Germinal center (tissue), 1 donor: ENCODE measurements at regions not wholly inside any gene's neighbourhood (a gene's known extent, or its start where the extent isn't known, plus 50 kb on each side); places are given as distances from the start of the nearest gene placed in this dataset.

ENCODE experiments used
- DNase-seq: peaks from one replicate; pipeline ENCODE4 v3.0.0; 2012; ENCODE audit warnings: mixed read lengths, low spot score

DNA sequence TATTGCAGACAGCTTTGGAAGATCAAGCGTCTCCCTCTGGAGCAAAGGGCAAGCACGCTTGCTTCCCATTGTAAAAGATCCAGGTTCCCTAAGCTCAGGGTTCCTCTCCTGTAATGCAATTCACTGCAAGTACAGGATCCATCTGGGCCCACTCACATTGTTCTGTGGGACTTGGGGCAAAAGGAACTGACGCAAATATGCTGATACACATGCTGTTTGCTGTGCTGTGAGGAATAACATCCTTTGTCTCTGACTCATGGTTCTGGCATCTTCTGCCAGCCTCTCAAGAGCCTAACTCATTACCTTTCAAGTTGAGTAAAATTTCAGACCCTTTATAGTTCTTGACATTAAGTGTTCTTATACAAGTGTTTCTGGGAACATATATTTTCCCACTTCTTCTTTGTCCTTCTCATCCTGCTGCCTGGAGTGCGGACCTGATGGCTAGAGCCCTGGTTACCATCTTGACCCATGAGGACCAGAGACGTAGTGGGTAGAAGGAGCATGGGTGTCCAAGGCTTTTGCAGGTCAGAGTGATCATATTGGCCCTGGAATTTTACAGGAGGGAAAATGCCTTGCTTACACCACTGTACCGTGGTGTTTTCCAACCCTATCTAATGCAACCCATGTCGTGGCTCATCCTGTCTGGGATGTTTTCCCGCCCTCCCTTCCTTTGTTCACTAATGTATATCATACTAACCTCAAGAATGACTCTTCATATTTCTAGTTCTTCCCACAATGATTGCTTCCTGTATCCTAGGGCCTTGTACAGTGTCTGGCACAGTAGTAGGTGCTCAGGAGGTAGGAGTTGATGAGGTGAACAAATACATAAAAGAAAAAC lies 145.7 kb upstream of the GLI2 start:
- DNase-seq: no peak

DNA sequence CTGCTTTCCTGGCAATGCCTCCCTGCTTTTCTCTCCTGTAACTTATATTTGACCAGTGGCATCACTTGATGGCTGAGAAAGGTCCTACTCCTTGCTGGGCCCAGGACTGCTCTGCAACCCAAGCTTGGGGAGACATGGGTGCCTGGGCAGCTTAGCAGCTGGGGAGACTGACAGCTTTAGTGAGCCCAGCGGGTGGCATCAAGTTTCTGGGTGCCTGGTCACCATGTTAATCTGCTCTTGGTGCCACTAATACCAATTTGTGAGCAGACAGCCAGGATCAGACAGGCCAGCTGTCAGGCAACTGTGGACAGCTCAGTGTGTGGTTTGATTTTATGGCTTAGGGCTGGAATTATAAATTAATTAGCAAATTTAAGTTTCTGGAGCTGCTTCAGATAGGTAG lies 144.8 kb upstream of the GLI2 start:
- DNase-seq: no peak

DNA sequence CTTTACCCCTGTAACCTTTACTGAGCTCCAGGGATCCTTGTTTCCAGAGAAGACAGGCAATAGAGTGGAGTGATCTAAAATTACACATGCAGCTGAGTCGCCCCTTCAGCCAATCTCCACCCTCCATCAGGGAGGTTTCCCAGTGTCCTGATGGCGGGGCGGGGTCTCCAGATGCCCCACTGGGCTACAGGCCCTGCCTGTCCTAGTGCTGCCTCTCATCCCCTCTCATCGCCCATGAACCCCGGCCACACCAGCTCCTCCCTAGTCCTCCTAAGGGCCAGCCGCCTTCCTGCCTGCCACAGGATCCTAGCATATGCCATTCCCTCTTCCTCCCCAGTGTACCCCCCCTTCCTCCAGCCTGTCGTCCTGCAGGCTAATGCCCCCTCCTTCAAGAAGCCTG lies 144.1 kb upstream of the GLI2 start:
- DNase-seq: no peak

DNA sequence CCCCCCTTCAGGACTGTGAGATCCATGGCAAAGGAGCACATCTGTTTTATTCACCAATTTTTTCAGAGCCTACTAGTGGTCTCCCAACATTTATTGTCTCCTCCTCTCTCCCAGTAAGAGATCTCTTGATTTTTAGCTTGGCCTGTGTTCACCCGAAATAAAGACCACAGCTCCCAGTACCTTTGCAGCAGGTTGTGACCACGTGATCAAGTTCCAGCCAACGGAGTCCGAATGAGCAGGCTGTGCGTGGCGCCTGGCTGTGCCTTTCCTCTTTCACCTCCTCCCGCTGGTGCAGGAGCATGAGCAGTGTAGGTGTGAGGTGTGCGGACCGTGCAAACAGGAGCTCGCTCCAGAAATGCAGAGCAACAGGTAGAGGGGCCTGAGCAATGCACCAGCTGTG lies 143.6 kb upstream of the GLI2 start:
- no peak for DNase-seq

DNA sequence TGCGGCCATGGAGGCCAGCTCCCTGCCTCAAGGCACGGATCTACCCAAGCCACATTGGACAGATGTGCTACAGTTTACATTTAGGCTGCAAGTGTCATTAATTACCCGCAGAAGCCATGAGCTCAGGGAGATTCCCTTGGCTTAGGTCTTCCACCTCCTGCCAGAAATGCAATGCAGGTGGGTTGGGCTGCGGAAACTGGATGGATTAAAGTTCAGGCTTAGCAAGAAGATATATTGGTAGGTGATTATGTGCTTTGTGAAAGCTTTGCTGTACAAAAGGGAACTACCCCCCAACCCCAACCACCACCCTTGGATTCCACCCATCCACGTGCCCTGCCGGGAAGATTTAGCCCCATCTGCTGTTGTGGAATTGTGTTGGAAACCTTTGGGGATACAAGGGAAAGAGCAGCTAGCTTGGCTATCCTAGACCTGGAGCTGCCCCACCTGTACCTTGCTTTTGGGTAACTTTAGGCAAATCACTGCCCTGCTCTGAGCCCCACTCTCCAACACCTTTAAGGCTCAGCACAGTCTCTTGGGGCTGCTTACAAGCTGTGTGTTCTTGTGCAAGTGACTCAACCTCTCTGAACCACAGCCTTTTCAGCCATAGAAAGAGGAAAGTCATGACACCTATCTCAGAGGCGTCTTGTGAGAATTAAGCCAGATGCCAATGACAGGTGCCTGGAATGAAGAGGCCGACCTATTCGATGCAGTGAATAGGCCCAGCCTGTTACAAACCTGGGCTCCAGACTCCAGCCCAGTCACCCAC lies 141.6 kb upstream of the GLI2 start:
- no peak for DNase-seq

DNA sequence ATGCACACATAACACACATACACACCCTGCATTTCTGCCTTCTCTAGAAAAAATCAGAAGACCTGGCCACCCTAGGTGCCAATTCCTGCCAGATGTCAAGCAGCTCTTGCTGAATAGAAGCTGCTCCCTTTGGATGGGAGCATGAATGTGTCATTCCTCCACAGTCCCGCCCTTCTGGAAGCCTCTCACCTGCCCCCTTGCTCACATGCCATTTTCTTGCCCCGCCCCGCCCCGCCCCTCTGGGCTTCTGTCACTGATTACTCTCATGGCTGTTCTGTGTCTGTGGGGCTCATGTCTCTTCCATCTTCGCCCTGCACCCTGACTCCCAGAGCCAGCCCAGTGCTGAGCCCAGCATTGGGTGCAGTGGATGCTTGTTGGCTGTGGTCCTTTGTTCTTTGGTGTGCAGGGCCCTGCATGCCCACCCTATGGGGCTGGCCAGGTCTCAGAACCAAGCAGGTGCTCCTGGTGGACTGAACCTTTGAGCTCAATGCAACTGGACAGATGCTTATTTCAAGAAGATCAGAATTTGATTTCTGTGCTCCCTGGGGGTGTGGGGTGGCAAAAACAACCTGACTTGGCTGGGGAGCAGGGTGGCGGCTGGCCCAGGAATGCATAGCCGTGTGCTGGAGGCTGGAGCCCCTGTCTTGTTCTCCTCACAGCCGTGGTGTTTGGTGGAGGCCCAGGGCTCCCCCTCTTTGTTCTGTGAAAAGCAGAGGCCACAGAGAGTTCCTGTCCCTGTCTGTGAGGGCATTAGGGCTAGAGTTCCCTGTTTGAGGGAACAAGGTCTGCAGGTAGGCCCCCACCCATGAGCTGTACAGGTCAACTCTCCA lies 140.6 kb upstream of the GLI2 start:
- no peak for DNase-seq

DNA sequence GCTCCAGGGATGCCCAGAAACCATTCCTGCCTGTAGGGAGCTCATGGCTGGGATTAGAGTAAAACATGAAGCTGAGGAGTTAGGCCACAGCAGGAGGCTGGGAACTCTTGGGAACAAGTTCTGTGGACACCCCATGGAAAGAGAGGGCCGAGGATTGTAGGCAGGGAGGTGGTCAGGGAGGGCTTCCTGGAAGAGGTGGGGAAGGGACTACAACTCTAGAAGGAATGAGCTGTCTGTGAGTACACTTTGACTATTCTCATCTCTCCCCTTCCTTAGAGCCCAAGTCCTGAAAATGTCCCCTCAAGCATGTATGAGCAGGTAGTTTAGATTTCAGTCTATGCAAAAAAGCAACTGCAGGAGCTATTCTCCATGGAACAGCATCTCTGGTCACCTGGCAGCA lies 139.9 kb upstream of the GLI2 start:
- DNase-seq: no peak

DNA sequence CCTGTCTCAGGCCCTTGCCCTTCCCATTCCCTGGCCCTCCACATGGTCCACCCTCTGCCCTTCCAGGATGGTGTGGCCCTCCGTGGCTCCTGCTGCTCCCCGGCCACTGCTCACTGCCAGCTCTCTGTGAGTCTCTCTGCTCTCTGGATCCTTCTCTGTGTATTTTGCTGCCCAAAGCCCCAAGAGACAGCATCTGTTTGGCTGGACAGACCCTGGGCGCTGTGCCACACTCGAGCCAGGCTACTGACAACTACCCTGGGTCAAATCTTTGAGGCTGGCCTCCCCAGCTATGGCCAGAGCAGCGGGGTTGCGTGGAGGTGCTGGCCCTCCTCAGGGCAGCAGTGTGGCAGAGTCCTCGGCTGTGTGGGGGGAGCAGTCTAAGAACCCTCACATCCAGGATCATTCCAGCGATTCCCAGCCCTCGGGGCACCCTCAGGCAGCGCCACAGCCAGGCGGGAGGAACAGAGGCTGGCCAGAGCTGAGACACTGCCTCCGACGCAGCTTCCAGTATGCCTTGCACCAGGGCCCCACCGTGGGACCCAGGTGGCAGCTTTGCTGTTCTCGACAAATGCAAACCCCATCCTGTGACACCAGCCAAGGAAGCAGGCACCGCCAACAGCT lies 139.4 kb upstream of the GLI2 start:
- DNase-seq: no peak

DNA sequence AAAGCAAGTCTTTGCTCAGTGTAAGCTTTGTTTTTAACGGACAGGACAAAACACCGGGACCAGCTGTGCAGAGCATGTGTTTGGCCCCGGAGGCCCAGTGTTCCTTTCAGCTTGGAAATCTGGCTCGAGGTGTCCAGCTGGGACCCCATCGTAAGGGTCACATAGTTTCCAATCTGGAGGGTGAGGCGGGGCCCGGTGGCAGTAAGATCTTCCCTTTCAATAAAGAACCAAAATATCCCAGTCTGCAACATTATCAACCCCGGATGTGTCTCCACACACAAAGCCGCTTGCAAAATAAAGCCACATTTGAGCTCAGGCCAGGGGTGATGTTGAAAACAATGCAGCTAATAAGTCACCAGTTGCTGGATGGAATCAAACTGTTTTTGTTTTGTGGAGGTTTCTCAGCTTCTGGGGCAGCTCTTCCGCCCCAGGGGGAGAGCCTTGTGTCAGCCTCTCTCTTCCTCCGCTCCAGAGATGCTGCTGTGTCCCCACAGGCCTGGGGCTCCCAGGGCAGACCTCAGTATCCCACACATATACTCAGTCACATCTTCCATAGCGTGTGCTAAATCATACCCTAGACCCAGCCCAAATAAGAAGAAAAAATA lies 138.6 kb upstream of the GLI2 start:
- DNase-seq: no peak

DNA sequence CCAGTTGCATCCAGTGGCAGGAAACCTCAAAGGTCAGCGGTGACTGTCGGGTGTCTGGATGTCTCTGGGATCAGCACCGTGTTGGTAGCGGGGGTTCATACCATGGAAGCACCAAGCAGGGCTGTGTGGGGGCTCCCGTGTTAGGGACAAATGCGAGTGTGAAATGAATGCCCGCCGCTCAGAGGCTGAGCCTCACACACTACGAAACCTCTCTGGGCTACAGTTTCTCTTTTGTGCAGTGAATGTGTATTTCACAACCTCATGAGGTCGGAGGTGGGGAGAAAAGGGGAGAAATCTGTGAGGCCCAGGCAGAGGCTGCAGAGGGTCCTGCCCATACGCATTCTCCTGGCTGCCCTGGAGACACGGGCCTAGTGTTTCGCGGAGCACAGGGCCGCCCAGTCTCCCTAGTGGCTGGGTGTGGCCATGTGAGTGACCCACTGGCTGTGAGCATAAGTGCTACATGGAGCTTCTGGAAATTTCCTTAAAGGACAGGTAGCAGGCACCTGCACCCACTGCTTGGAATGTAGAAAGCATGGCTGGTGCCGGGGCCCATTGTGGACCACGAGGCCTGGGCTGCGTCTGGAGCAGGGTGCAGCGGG lies 138.0 kb upstream of the GLI2 start:
- no peak for DNase-seq

DNA sequence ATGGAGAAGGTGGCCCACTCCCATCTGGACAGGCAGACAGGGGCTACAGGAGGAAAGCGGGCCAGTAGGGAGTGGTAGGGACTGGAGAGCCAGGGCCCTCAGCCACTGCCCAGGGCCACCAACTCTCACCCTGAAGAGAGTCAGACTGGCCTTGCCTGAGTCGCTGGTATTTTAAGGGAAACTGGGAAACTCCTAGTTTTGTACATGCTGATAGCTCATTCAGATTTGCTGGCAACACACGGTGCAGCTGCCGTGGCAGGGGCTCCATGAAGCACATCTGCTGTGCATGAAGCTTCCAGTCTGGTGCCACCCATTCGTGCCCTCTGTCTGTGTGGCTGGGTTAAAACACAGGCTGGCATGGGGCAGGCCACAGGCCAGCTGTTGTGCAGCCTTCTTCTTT lies 137.3 kb upstream of the GLI2 start:
- no peak for DNase-seq

DNA sequence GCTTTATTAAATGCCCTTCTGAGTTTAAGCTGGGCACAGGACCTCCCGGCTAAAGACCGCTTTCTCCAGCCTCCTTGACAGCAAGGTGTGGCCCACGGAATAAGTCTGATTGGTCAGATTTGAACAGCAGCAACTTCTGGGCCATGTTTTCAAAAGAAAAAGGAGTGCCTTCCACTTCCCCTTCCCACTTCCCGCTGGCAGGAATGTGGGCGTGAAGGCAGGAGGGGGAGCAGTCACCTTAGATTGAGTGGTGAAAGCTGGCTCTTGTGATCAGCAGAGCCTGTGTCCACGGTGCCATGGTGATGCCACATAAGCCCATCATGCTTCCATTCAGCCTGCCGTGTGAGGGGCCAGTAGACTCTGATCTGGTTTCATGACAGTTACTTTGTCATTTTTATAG lies 136.6 kb upstream of the GLI2 start:
- DNase-seq: no peak

DNA sequence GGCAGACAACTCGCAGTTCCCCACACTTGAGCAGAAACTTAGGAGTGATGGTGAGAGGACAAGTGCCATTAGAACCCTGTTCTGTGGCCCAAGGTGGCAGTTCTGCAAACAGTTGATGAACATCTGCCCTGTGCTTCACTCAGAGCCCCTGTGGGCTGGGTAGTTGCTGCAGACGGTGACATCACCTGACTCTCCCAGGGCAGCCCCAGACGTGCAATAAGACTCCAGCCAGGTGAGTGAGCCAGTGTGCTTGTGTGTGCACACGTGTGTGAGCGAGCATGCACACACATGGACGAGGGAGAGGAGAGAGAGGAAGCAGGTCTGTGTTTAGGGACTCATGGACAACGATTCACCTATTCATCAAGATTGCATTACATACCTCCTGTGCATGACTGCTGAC lies 136.0 kb upstream of the GLI2 start:
- no peak for DNase-seq

DNA sequence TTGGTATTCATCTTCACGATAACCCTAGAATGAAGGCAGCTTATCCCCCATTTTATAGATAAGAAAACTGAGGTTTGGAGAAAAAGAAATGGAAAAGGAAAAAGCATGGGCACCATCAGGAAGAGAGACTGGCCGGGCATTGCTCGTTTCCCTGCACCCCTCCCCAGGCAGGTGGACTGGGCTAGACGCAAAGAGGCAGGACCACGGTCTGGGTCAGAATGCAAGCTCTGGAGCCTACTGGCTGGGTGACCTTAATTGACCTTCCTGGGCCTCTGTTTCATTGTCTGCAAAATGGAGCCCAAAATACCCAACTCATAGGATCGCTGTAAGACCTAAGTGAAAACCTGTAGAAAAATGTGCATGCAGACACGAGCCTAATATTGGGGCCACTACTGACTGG lies 135.3 kb upstream of the GLI2 start:
- no peak for DNase-seq

DNA sequence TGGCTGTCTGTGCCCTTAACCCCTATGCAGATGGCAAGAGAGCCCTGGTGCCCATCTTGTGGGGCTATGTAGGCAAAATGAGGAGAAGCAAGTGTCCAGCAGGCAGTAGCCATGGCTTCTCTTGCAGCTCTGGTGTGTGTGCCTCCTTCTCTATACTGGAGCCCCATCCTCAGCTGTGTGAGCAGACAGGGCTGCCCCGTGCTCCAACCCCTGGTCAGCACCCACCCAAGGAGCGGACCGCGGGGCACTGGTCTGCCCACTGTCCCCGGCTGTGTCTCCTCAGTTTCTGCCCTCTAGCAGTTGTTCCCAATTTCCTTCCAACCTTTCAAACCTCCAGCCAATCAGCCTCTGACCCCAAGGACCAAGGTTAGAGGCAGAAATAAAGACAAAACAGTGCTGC lies 134.9 kb upstream of the GLI2 start:
- no peak for DNase-seq

DNA sequence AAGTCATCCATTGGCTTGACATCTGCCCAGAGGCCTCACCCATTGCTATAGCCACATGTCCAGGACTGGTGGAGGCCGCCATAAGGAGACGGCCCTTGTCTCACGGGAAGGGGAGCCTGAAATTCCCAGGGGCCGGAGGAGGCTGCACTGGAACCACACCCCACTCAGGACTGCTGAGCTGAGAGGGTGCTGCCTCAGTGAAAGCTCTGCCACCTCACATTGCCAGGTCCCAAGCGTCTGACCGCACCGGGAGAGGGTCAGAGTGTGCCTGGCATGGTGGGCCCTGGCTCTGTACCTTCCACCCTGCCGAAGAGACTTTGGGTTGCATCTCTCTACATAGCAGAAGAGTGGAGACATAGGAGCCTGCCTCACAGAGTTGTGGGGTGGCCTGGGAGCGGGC lies 134.1 kb upstream of the GLI2 start:
- DNase-seq: no peak

DNA sequence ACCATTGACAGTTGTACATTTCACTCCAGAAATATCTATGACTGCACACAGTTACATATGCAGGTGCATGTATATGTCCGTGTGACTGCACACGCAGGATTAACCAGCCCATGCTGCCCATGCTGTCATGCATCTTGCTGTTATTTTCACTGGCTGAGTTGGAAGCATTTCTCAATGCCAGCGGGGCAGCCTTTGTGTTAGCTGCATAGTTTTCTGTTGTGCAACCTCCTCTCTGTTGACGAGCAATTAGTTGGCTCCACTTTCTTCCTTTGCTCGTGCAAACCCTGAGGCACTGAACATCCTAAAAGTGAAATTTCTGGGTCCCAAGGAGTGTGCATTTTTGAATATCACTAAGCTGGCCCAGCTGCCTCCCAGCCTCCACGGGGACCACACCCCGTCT lies 133.4 kb upstream of the GLI2 start:
- no peak for DNase-seq

DNA sequence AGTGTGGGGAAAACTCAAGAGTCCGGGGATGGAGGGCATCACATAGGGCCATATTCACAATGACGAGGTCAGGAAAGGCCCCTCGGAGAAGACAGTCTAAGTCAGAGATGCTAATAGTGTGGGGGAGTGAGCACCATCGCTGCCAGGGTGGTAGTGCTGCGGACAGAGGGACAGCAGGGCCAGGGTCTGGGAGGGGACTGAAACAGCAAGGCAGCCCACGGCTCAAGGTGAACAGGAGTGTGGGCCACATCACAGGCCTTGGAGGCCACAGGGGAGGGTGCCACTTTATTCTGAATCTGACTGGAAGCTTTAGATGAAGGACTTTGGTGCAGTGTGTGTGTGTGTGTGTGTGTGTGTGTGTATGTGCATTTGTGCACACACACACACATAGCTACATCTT lies 130.9 kb upstream of the GLI2 start:
- no peak for DNase-seq

DNA sequence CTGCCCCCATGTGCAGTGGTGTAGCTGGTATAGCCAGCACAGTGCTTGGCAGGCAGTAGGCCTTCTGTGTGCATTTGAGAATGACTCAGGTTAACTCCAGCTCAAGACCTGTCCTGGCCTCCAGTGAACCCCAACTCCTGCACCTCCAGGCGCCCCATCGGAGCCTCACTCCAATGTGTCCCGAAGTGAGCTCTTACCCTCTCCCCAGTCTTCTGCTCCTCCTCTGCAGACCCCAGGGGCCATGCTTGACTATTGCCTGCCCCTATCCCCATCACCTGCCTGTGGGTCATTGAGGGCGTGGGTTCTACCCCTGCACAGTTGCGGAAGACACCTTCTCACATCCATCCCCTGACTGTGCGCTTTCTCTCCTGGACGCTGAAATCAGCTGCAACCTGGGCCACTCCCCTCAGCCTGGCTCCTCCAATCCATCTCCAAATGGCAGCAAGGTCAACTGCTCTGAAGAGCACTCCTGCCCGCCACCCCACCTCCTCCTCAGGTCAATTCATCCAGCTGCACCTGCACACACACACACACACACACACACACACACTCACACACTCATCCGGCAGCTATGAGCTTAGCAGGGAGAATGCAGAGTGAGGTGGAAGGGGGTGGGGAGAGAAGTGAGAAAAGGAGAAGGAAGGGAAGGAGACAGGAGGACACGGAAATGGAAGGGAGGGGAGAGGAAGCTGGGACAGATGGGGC lies 130.3 kb upstream of the GLI2 start:
- no peak for DNase-seq

DNA sequence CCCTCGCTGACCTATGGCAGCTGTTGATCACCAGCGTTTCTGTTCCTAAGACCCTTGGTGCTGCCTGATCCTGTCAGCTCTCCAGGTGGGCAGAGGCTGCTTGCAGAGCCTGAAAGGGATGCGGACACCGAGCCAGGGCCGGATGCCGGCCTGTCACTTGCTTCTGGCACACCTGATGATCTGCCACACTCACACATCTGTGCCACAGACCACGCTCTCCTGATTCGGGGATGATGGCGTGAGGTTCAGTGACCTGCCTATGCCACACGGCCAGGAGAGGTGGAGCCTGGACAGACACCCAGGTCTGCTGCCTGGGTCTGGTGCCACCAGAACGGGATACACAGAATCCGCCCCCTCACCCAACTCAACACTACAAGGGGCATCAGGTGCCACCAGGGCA lies 129.4 kb upstream of the GLI2 start:
- no peak for DNase-seq

DNA sequence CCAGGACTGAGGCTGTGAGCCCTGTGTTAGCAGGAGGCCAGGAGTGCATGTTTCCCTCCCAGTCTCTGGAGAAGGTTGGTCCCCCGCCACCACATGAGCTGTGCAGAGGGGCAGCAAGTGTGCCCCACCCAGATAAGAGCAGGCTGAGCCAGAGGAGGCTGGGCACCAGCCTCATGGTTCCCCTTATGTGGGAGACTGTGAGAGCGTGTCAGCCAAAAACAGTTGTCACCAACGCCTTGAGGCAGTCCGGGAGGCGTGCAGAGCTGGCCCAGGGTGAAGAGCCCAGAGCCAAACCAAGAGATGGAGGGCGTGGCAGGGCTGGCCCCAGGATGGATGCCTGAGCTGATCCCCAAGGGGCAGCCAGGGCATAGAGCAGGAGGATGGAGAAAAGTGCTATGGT lies 128.7 kb upstream of the GLI2 start:
- no peak for DNase-seq
